H1 (cell line): ENCODE measurements at regions not wholly inside any gene's neighbourhood (a gene's known extent, or its start where the extent isn't known, plus 50 kb on each side); places are given as distances from the start of the nearest gene placed in this dataset.

Source experiments
- EP300 ChIP-seq, 2 experiments: IDR thresholded peaks; 1 replicate in 1 of 2; 2 replicates in 1 of 2; pipeline ENCODE4 v1.6.1; 2011 to 2012; ENCODE audit warnings: low read depth in 2 of 2, low read length in 2 of 2, mild to moderate bottlenecking in 2 of 2, borderline replicate concordance in 1 of 2, inconsistent platforms in 1 of 2, moderate library complexity in 1 of 2
- EZH2 ChIP-seq: fragments of 200-600 bp; sonication (generic); IDR thresholded peaks from 2 replicates; pipeline ENCODE4 v1.7.1; 2012; ENCODE audit warnings: low read depth, mild to moderate bottlenecking, moderate library complexity, low read length, inconsistent platforms; ENCODE audit not compliant: severe bottlenecking
- HDAC6 ChIP-seq: IDR thresholded peaks from one replicate; pipeline ENCODE4 v1.7.1; 2012; ENCODE audit warnings: low read depth, mild to moderate bottlenecking, inconsistent platforms, low read length, moderate library complexity
- JUND ChIP-seq: IDR thresholded peaks from 2 replicates; pipeline ENCODE4 v1.6.1; 2011; ENCODE audit warnings: mild to moderate bottlenecking, improper control_type of control experiment, low read length
- KDM1A ChIP-seq: fragments of 200-600, 300-600 bp; sonication (generic); IDR thresholded peaks from 2 replicates; pipeline ENCODE4 v1.7.1; 2016; ENCODE audit warnings: mild to moderate bottlenecking, low read length, borderline replicate concordance
- POLR2AphosphoS5 ChIP-seq: IDR thresholded peaks from 2 replicates; pipeline ENCODE4 v1.6.1; 2011; ENCODE audit warnings: low read depth, low read length
- RBBP5 ChIP-seq: IDR thresholded peaks from 2 replicates; pipeline ENCODE4 v1.7.1; 2012; ENCODE audit warnings: low read depth, mild to moderate bottlenecking, inconsistent platforms, low read length, moderate library complexity, borderline replicate concordance
- SUZ12 ChIP-seq: fragments of 200-600 bp; sonication (generic); IDR thresholded peaks from 2 replicates; pipeline ENCODE4 v1.6.1; 2012; ENCODE audit warnings: mild to moderate bottlenecking, inconsistent platforms, low read length, moderate library complexity, mixed read lengths

- TF ChIP-seq EP300 (IDR thresholded peaks at IDR 0.05; ENCODE audit: borderline replicate concordance in 1 of 2, low read depth in 2 of 2, low read length in 2 of 2) (no peak), HDAC6 (no peak), RBBP5 (no peak), SUZ12 (no peak), EZH2 (no peak), JUND (no peak), KDM1A (no peak), POLR2AphosphoS5 (no peak)
Measured at GRCh38 chr6:9523462-9523861, 891.4 kb downstream of the TFAP2A start (continued).
